ENCODE measurements at regions not wholly inside any gene's neighbourhood (a gene's known extent, or its start where the extent isn't known, plus 50 kb on each side); places are given as distances from the start of the nearest gene placed in this dataset.

GRCh38 chr6:119542037-119542436, 192.5 kb upstream of the MAN1A1 start (continued):
- peak; percentile 36; the same call in 1 of the 2 replicates for TF ChIP-seq FOXJ2 (tag; IDR thresholded peaks at IDR 0.05)
- no peak for TF ChIP-seq ZNF77 (CRISPR knock-in tag; IDR thresholded peaks at IDR 0.05)
- no peak for TF ChIP-seq ZNF57 (CRISPR knock-in tag; IDR thresholded peaks at IDR 0.05)
- 0 out of 4 replicates have a peak, but pooled peaks of 1 of the 2 experiments have one; percentile 47 for TF ChIP-seq MNT (conservative IDR thresholded peaks at IDR 0.05)
- TF ChIP-seq TAL1 (IDR thresholded peaks at IDR 0.05) = peak; percentile 99
- no peak for TF ChIP-seq ETV5 (CRISPR knock-in tag; IDR thresholded peaks at IDR 0.05; ENCODE audit: low read depth)
- TF ChIP-seq, protein P1, sequence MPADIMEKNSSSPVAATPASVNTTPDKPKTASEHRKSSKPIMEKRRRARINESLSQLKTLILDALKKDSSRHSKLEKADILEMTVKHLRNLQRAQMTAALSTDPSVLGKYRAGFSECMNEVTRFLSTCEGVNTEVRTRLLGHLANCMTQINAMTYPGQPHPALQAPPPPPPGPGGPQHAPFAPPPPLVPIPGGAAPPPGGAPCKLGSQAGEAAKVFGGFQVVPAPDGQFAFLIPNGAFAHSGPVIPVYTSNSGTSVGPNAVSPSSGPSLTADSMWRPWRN (IDR thresholded peaks at IDR 0.05; ENCODE audit: low read depth) = peak; percentile 84
- peak in 1 of 2 experiments; percentile 27; a peak in 1 of 4 replicates for TF ChIP-seq MAZ (CRISPR knock-in tag; conservative IDR thresholded peaks at IDR 0.05 in 1 of 2, IDR thresholded peaks at IDR 0.05 in 1 of 2)
- peak in 1 of 2 experiments; percentile 87; a peak in 2 of 4 replicates for TF ChIP-seq TEAD1 (CRISPR knock-in tag; IDR thresholded peaks at IDR 0.05)
- TF ChIP-seq ZNF707 (CRISPR knock-in tag; conservative IDR thresholded peaks at IDR 0.05) = no peak
- peak; percentile 98 for TF ChIP-seq MEF2D (tag; conservative IDR thresholded peaks at IDR 0.05; ENCODE audit: low read depth)
- TF ChIP-seq SNRNP70 (optimal IDR thresholded peaks at IDR 0.05; ENCODE audit: low read depth, low read length) = no peak
- TF ChIP-seq, protein P2, sequence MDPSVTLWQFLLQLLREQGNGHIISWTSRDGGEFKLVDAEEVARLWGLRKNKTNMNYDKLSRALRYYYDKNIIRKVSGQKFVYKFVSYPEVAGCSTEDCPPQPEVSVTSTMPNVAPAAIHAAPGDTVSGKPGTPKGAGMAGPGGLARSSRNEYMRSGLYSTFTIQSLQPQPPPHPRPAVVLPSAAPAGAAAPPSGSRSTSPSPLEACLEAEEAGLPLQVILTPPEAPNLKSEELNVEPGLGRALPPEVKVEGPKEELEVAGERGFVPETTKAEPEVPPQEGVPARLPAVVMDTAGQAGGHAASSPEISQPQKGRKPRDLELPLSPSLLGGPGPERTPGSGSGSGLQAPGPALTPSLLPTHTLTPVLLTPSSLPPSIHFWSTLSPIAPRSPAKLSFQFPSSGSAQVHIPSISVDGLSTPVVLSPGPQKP (CRISPR knock-in tag; IDR thresholded peaks at IDR 0.05) = no peak
- TF ChIP-seq ZNF766 (CRISPR knock-in tag; conservative IDR thresholded peaks at IDR 0.05) = peak; percentile 85
- TF ChIP-seq HEY1 (CRISPR knock-in tag; IDR thresholded peaks at IDR 0.05; ENCODE audit: borderline replicate concordance) = peak; percentile 79; the same call in 1 of the 2 replicates
- no peak; the same call in 1 of the 2 replicates for TF ChIP-seq CREB1 (IDR thresholded peaks at IDR 0.05)
- no peak for TF ChIP-seq CREB1 (CRISPR knock-in tag; IDR thresholded peaks at IDR 0.05)
- TF ChIP-seq ZFP1 (CRISPR knock-in tag; IDR thresholded peaks at IDR 0.05) = peak; percentile 15; the same call in 1 of the 2 replicates
- peak; percentile 80; the same call in 1 of the 2 replicates for TF ChIP-seq ILF3 (IDR thresholded peaks at IDR 0.05; ENCODE audit: borderline replicate concordance)
- TF ChIP-seq ZEB2 (IDR thresholded peaks at IDR 0.05) = peak; percentile 82
- TF ChIP-seq, protein P3, sequence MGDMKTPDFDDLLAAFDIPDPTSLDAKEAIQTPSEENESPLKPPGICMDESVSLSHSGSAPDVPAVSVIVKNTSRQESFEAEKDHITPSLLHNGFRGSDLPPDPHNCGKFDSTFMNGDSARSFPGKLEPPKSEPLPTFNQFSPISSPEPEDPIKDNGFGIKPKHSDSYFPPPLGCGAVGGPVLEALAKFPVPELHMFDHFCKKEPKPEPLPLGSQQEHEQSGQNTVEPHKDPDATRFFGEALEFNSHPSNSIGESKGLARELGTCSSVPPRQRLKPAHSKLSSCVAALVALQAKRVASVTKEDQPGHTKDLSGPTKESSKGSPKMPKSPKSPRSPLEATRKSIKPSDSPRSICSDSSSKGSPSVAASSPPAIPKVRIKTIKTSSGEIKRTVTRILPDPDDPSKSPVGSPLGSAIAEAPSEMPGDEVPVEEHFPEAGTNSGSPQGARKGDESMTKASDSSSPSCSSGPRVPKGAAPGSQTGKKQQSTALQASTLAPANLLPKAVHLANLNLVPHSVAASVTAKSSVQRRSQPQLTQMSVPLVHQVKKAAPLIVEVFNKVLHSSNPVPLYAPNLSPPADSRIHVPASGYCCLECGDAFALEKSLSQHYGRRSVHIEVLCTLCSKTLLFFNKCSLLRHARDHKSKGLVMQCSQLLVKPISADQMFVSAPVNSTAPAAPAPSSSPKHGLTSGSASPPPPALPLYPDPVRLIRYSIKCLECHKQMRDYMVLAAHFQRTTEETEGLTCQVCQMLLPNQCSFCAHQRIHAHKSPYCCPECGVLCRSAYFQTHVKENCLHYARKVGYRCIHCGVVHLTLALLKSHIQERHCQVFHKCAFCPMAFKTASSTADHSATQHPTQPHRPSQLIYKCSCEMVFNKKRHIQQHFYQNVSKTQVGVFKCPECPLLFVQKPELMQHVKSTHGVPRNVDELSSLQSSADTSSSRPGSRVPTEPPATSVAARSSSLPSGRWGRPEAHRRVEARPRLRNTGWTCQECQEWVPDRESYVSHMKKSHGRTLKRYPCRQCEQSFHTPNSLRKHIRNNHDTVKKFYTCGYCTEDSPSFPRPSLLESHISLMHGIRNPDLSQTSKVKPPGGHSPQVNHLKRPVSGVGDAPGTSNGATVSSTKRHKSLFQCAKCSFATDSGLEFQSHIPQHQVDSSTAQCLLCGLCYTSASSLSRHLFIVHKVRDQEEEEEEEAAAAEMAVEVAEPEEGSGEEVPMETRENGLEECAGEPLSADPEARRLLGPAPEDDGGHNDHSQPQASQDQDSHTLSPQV (IDR thresholded peaks at IDR 0.05) = no peak
